HEK293T (cell line): ENCODE measurements at regions not wholly inside any gene's neighbourhood (a gene's known extent, or its start where the extent isn't known, plus 50 kb on each side); places are given as distances from the start of the nearest gene placed in this dataset.

ENCODE experiments used
- ARNT ChIP-seq: fragments of 450-650 bp; IDR thresholded peaks from 2 replicates; pipeline ENCODE4 v1.6.1; 2017; ENCODE audit warnings: mild to moderate bottlenecking
- FOXA1 ChIP-seq: fragments of 450-650 bp; IDR thresholded peaks from 2 replicates; pipeline ENCODE4 v1.6.1; 2016; ENCODE audit warnings: mild to moderate bottlenecking
- HDGF ChIP-seq: fragments of 450-650 bp; IDR thresholded peaks from 2 replicates; pipeline ENCODE4 v1.6.1; 2017; ENCODE audit warnings: antibody characterized with exemption, borderline replicate concordance
- NFRKB ChIP-seq: fragments of 450-650 bp; IDR thresholded peaks from 2 replicates; pipeline ENCODE4 v1.6.1; 2016; ENCODE audit warnings: mild to moderate bottlenecking, moderate library complexity
- SP1 ChIP-seq: fragments of 450-650 bp; IDR thresholded peaks from 2 replicates; pipeline ENCODE4 v1.6.1; 2017

DNA sequence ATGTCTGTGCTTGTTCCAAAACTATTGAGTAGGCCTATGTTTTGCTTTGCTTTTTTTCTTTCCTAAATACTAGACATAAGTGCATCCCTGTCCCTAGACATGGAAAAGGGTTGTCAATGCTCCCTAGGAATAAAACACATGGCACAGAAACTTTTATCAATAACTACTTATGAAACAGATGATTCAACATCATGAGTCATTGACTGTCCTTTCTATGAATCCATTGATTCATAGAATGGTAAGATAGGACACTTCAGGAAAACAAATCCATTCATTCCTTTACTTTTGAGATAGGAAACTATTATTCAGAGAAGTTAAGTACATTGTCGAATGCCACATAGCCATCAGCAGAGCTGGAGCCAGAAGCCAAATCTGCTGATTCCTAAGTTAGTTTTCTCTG lies 147.5 kb downstream of the TSEN15 start:
- TF ChIP-seq NFRKB (no peak), HDGF (no peak), ARNT (no peak), SP1 (no peak), FOXA1 (no peak)
